ENCODE measurements at regions not wholly inside any gene's neighbourhood (a gene's known extent, or its start where the extent isn't known, plus 50 kb on each side); places are given as distances from the start of the nearest gene placed in this dataset.

- TF ChIP-seq EZH2 (IDR thresholded peaks at IDR 0.05; ENCODE audit: insufficient read depth, poor library complexity, severe bottlenecking) (no peak), EZH2phosphoT487 (IDR thresholded peaks at IDR 0.05; ENCODE audit: insufficient read depth, low read depth) (no peak)
Measured at GRCh38 chr2:180871649-180872048, 108.8 kb upstream of the UBE2E3 start.
